Left kidney (tissue), 1 donor: ENCODE measurements at regions not wholly inside any gene's neighbourhood (a gene's known extent, or its start where the extent isn't known, plus 50 kb on each side); places are given as distances from the start of the nearest gene placed in this dataset.

ENCODE experiments used
- DNase-seq: peaks from one replicate; pipeline ENCODE4 v3.0.0-alpha.2; 2013

DNA sequence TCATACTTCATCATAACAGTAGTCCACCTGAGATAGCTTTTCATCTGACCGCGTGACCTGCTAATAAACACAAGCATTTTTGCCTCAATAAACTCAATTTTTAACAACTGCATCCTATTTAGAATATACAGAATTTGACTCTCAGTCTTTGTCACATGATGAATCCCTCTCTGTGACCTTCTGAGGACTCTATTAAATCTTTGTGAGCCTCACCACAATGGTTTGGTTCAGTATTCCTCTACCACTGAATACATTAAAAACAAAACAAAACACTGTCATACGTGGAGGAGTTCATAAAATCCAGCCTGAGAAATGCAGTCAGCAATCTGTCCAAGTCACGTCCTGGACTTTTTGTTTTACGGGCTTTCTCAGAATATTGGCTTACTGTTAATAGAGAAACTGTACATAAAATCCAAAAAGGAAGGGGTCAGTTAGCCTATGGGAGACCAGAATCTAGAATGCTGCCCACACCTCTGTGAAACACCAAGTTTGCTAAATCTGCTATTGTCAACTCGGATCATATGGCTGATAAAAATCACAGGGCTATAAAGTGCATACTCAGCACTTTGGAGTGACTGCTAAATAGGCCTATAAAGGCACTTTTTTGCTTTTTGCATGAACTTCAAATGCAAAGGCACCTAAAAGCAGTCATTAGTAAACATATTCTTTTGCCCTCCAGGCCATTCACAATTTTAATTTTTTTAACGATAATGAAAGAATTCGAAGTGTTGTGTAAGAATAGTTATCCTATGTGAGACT lies 190.3 kb upstream of the HDDC2 start:
- no peak for DNase-seq

DNA sequence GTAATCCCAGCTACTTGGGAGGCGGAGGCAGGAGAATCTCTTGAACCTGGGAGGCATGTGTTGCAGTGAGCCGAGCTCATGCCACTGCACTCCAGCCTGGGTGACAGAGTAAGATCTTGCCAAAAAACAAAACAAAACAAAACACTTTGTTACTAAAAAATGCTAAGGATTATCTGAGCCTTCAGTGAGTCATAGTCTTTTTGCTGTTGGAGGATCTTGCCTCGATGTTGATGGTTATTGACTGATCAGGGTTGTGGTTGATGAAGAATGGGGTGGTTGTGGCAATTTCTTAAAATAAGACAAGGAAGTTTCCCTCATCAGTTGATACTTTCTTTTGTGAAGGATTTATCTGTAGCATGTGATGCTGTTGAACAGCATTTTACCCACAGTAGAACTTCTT lies 196.8 kb upstream of the HDDC2 start:
- no peak for DNase-seq

DNA sequence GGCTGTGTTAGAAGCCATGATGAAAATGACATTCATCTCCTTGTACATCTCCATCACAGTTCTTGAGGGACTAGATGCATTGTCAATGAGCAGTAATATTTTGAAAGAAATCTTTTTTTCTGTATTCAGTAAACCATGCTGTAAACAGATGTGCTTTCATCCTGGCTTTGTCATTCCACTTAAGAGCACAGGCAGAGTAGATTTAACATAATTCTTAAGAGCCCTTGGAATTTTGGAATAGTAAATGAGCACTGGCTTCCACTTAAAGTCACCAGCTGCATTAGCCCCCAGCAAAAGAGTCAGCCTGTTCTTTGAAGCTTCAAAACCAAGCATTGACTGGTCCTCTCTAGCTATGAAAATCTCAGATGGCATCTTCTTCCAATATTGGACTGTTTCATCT lies 197.8 kb upstream of the HDDC2 start:
- DNase-seq = no peak

DNA sequence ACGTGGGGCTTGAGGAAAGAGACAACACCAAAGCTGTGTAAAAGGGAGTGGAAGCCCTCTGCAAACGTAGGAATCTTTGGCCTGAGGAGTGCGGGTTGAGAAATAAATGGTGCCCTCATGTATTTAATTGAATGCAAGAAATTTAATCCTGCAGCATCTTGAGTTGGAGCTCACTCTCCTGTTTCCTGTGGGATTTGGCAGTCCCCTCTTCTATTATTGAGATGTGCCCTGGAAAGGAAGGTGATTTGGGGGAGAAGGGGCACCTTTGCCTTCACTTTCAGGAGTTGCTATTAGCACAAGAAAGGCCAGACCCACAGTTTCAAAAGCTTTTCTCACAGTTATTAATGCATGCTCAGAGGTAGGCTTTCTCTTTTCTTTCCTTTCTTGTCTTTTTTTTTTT lies 201.4 kb upstream of the HDDC2 start:
- no peak for DNase-seq

DNA sequence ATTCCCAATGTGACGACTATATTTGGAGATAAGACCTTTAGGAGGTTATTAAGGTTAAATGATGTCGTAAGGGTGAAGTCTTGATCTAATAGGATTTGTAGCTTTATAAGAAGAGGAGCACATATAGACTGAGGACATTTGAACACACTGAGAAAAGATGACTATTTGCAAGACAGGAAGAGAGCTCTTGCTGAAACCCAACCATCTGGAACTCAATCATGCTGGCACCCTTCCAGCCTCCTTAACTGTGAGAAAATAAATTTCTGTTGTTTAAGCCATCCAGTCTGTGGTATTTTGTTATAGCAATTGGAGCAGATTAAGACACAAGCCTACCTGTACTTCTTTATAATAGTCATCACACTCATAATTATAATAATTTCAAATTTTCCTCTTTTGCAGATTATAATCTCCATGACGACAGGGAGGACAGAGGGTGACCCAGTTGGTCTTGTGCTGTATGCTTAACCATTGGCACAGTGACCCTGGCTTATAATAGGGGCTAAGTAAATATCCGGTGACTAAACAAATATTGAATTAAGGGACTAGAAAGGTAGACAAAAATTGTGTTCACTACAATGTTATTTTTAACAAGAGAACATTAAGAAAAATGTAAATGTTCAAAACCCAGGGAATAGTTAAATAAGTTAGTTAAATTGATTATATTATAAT lies 206.4 kb upstream of the HDDC2 start:
- DNase-seq = peak; percentile 17

DNA sequence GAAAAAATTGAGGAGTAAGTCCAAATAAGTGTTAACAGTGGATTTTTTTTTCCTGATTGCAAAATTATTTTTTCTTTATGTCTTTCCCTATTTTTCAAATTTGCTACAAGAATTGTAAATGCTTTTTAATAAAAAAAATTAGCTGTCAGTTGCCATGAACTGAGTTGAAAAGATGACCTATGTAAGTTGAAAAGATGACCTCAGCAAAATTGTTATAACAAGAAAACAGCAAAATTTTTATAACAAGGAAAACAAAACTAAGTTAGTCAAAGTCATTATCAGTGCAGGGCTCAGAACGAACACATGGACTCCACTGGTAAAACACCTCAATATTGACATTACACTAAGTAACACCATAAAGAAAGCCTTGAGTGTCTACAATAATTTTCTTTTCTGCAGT lies 207.0 kb upstream of the HDDC2 start:
- DNase-seq = no peak

DNA sequence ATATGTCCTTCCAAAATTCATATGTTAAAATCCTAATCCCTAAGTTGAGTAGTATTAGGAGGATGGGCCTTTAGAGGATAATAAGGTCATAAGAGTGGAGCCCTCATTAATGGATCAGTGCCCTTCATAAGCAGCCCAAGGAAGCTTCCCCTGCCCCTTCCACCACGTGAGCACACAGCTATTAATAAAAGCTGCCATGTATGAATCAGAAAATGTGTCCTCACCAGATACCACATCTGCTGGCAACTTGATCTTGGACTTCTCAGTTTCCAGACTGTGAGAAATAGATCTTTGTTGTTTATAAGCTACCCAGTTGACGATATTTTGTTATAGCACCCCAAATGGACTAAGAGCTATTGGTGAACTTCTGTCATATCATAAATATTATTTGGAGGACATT lies 207.7 kb upstream of the HDDC2 start:
- DNase-seq = no peak

DNA sequence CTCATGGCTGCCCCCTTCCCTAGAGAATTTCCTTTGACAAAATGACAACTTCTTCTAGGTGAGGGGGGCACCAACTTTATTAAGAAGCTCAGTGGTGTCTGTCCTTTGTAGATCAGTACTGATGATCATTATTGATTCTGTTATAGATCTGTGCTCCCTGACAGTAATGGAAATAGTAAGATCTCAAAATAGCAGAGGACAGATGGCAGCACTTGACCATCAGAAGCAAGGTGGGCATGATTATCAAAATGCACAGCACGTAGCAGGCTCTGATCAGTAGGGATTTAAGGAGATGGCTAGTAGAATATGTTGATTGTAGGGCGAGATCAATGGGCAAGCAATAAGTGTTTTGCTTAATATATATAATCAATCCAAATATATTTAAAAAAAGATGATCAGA lies 208.6 kb upstream of the HDDC2 start:
- DNase-seq = no peak

DNA sequence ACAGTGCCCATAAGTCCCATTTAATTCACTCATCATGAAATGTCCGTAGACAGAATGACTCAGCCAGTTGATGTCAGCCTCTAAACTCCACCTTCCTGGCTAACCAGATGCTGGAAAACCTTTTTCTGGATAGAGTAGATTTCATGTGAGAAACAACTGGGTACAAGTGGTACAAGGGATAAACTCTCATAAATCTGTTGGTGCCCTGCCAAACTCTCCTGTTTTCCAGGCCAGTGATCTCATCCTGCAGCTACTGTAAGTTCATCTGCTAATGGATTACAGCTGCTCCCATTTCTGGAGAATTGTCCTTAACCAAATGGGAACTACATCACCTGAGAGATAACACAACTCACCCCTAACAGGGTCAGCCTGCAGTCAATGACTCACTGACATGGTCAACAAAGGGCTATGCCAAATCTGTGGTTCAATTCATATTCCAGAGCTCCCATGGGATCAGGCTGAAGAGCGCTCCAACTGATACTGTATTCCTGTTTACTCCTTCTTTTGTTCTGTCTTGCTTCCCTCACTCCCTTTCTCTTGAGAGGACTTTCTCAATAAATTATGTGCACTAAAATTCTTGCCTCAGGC lies 210.1 kb upstream of the HDDC2 start:
- no peak for DNase-seq

DNA sequence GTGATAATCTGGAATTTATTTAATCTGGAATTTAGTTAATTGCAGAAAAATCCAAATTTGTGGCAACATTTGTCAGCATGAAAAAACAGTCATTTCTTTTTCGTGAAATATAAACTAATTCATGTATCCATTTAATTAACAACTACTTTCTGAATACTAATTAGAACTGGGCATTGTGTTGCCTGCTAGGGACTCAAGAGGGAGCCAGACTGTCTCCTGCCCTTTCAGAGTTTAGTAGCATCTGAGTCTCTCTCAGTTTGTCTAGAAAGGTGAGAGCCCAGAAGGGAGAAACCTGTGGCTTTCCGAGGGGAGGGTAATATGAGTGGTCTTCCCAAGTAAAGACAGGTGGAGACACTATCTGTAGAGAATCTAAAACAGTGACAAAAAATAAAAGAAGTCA lies 210.9 kb upstream of the HDDC2 start:
- no peak for DNase-seq

DNA sequence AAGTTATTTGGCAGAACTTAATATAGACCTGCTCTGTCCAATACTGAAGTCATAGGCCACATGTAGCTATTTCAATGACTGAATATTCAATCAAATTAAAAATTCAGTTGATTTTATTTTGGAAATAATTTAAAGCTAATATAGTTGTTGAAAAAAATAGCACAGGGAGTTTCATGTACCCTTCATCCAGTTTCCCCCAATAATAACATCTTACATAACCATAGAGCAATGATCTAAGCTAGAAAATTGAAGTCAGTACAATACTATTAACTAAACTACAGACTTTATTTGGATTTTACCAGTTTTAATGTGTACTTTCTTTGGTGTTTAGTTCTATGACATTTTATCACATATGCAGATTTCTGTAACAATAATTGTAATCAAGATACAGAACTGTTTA lies 212.2 kb upstream of the HDDC2 start:
- DNase-seq = no peak

DNA sequence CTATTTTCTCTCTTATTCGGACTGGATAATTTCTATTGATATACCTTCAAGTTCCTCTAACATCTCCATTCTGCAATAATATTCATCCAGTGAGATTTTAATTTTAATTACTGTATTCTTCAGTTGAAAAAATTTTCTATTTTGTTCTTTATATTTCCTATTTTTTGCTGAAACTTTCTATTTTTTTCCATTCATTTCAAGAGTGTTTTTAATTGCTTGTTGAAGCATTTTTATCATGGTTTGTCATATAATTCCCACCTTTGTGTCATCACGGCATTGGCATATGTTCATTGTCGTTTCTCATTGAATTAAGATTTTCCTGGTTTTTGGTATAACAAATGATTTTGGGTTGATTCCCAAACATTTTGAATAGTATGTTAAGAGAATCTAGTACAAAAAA lies 214.9 kb upstream of the HDDC2 start:
- no peak for DNase-seq

DNA sequence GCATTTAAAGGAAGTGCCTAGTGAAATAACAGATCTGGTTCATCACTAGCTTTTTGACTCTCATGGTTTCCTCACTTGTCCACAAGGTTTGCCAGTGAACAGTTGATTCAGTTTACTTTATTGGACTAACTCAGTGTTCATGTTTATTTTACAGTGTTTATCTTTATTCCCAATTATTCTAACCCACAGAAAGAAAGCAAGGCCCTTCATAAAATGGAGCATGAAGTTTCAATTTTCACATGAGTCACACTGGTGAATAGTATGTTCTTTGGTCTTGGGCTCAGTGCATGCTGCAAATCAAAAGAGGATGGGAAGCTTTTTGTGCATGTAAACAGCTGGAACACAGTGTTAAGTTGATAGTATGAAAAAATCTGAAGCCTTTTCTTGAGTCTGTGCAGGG lies 217.6 kb upstream of the HDDC2 start:
- DNase-seq = no peak

DNA sequence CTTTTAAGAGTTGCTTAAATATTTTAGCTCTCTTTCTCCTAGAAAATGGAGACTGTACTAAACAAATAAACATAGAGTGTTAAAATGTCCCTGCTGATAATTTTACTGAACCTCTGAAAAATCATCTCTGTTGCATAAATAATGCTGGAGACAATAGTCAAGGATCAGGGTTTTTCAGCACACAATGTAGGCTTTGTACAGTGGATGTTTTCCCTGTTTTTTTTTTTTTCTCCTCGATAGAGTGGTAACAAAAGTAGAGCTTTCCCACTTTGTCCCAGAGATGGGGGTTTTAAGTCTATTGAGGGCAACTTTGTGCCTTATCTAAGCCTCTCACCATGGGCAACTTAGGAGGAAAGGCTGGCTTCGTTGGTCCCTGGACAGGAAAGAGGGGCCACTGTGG lies 222.6 kb upstream of the HDDC2 start:
- DNase-seq = no peak

DNA sequence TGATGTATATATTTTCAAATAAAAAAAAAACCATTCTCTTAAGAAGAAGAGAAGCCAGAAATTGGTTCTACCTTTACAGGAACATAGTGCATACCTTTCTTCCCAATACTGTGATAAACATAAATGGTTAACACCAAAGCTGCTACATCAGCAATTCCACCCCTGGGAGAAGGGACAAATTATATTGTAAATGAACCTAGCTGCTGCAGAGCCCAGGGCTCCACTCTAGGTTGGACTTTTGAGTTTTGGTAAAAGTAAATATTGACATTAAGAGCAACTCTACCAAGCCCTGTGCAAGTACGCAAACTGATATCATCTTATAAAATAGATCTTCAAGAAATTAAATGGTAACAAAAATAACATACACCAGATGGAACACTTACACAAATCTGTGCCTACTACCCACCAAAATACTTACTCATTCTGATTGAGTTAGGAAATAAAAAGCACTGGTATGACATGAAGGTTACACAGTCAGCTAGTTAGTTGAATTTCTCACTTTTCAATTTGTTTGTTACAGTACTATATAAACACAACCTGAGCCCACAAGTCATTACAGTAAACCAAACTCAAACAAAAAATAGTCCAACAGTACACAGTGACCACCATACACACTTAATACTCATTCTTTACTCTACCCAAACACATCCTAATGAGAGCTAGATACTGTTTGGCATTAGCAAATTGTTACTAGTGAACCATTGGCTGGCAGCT lies 223.3 kb upstream of the HEY2 start:
- DNase-seq = no peak

DNA sequence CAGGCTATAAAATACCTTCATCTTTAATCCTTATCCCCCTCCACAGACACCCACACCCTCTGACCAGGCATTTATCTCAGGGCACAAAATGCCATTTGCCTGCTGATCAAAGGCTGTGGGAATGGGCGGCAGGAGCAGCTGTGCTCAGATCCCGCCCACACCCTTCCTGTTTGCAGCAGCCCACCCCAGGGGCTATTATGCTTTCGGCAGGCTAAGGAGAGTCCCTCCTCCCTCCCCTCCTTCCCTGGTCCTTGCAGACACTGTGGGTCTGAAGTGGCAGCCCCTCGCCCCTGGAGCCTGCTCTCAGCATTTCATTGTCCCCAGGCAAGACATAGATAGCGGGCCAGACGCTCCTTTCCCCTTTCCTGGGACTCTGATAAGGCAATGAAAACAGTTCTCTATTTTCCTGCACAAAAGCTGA lies 220.8 kb upstream of the HEY2 start:
- no peak for DNase-seq

DNA sequence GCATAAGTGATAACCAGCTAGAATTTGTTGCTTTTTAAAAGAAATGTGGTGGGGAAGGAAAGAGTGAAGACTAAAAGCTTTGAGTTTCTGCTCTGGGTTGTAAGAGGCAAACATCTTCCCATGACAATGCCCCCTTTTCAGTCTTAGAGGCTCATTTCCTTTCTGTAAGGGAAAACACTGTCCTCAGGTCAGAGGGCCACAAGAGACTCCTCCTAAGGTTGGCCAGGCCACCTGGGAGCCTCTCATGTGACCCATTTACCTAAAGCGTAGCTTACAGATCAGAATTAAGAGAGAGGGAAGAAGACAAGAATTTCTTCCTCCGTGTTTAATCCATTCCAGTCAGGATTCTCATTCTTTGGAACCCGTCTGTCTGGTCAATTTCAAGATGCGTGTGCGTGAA lies 220.4 kb upstream of the HEY2 start:
- no peak for DNase-seq

DNA sequence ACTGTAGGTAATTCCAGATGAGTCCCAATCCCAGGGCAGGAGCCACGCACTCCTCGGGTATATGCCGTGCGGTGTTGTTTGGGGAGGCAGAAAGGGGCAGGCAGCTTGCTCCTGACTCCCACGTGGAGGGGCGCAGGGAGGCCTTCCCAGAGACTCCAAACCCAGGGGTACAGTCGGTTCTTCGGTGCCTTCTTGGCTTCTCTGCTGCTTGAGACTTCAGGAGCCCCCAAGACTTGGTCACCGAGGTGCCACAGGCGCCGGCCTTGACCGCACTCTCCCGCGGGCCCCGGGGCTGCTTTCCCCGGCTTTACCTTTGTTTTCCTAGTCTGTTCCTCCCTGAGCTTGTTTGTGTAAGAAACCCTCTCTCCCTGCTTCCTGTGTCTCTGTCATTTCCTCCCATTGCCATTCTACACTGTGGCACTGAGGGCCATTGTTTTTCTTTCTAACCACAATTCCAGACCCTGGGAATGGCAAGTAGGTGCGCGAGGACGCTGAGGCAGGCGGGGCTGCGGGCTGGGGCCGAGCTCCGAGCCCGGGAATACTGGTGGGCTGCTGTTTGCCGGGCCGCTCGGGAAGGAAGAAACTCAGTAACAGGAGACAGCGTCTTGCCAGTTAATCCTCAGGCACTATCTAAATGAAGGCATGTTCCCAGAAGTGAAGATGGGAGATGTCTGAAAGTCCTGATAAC lies 215.6 kb upstream of the HEY2 start:
- DNase-seq = peak; percentile 31

DNA sequence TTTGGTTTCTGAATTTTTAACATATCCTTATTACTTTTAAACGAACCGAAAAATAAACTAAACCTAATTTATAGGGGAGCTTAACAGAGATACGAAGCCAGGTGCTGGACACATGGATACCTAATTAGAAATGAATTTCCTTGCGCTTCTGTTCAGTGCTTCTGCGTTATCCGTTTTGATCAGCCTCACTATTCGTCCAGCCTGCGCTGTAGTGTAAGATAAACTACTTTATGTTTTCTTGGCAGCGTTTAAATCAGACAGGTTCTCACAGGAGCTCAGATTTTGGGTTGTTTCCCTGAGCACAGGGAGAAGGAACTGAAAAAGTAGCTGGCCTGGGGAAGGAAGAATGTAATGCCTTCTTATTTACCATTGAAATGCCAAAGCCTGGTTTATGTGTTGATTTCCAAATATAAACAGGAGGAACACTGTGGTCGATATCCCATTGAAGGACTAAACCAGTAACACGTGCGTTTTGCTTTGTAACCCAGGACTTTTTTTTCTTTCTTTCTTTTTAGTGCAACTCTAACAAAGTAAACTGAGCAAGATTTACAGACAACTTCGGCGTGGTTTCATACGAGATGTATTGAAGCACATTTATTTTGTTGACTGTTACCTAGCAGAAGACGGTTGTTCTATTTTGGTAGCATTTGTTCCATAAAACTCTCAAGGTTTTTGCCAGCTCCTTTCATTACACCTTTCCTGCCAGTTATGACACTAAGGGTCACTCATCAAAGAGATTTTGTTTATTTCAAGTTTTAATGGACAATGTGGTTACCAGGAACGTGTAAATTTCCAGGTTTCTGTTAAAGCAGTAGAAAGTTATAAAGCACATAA lies 214.8 kb upstream of the HEY2 start:
- no peak for DNase-seq

DNA sequence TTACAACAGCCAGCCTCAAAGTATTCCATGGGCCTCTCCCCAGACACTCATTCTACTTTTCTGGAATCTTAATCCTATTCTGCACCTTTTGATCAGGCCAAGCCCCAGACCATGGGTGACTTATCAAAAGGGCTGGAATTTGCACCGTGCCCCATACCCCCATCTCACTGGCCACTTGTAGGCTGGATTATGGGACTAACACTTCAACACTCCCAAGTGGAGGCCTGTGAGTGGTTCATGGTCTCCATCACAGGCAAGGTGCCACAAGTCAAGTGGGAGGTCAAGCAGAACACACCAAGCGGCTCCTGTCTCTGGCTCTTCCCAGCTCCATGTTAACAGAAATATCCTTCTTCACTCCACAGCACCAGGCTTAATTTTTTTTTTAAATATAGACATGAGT lies 212.3 kb upstream of the HEY2 start:
- no peak for DNase-seq

DNA sequence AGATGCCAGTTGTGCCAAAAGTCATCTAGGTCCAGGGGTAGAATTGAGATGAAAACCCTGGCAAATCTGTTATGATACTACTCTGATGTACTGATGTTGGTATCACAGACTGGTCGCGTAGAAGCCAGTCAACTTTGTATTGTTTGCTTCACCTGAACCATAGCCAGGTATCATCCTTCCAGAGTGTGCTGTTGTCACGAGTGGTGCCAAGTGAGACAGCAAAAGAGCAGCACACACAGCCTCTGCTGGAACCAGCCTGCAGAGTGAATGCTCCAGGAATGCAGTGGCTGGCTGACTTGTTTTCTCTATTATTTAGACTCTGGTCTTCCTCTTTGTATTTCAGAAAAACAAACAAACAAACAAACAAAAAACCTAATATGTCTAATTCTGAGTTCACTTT lies 209.5 kb upstream of the HEY2 start:
- DNase-seq = no peak

DNA sequence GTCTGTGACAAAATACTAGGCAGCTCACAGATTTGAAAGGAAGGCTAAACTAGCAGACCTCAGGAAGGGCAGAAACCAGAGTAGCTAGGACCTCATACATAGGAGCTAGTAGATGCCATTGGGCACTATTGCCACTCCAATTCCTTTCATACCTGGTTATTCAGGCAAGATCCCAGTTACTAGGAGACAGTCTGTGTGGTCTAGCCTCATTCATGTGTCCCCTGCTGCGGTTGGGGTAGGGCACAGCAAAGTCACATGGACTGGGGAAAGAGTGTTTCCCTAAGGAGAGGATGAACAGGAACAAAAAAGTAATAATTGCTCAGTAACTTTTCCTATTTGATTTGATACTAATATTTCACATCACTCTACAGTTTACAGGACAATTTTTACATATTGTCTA lies 204.6 kb upstream of the HEY2 start:
- no peak for DNase-seq
